ENCODE measurements at regions not wholly inside any gene's neighbourhood (a gene's known extent, or its start where the extent isn't known, plus 50 kb on each side); places are given as distances from the start of the nearest gene placed in this dataset.
"Not testable (repeated sequence)": the region's sequence is repeated elsewhere in the genome, so short reads cannot be mapped to it uniquely, and the experiment has no call there.

DNA sequence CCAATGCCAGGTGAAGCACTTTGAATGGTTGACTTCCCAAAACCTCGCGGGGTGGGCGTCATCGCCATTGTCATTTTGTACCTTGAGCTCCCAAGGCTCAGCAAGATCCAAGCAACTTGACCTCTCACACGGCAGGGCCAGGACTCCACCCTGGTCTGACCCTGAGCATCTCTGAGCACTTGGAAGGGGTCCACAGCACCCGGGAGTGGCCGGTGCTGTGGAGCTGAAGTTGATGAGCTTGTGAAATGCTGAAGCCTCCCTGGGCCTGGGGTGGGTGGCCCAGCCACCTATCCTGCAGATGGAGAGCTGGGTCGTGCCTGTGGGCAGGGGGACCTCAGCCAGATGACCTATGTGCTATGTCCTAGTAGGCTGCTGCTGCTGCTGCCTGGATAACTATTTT, 283.3 kb upstream of the FOXF1 start:
- peaks cover 0 to 5% (median 0%) of the 10 kb centered on the region in 11 experiments; a peak in 4 of 22 replicates for H3K27me3 ChIP-seq
- no peak overlapping the region for H3K27ac ChIP-seq
- H4K20me1 ChIP-seq, result no peaks in the 10 kb centered on the region; a peak in 1 of 22 replicates
- no peaks in the 10 kb centered on the region for H3K36me3 ChIP-seq
- no peaks in the 10 kb centered on the region; a peak in 1 of 22 replicates for H3K9me3 ChIP-seq (replicated peaks in 1 of 11)
- no peak overlapping the region for H3K9ac ChIP-seq
- H3K4me3 ChIP-seq, result no peak overlapping the region
- no peaks in the 10 kb centered on the region for H3K4me1 ChIP-seq
- TF ChIP-seq Cebpa-rat (IDR thresholded peaks at IDR 0.05), result no peak
- H3K4me2 ChIP-seq, result no peak overlapping the region

- no peaks in the 10 kb centered on the region; a peak in 1 of 22 replicates for H4K20me1 ChIP-seq
- H3K4me1 ChIP-seq, result no peaks in the 10 kb centered on the region
- no peak overlapping the region for H3K27ac ChIP-seq
- TF ChIP-seq Cebpa-rat (IDR thresholded peaks at IDR 0.05), result no peak
- peaks cover 0 to 6% (median 0%) of the 10 kb centered on the region in 11 experiments; a peak in 2 of 22 replicates for H3K9me3 ChIP-seq (replicated peaks in 1 of 11)
- no peak overlapping the region for H3K4me3 ChIP-seq
- no peak overlapping the region for H3K9ac ChIP-seq
- peaks cover 0 to 5% (median 0%) of the 10 kb centered on the region in 11 experiments; a peak in 4 of 22 replicates for H3K27me3 ChIP-seq
- no peak overlapping the region for H3K4me2 ChIP-seq
- H3K36me3 ChIP-seq, result no peaks in the 10 kb centered on the region
Measured at GRCh38 chr16:86227801-86228200, 282.5 kb upstream of the FOXF1 start.

DNA sequence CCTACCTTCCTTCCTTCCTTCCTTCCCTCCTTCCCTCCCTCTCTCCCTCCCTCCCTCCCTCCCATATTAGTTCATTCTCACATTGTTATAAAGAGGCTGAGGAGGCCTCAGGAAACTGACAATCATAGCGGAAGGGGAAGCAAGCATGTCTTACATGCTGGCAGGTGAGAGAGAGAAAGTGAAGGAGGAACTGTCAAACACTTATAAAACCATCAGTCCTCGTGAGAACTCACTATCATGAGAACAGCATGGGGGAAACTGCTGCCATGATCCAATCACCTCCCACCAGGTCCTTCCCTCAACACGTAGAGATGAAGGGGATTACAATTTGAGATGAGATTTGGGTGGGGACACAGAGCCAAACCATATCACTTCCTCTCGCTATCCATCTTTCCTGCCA, 281.6 kb upstream of the FOXF1 start:
- Histone ChIP-seq H3K27me3 (peaks cover 0 to 4% (median 0%) of the 10 kb centered on the region in 11 experiments; a peak in 2 of 22 replicates), H3K4me1 (no peaks in the 10 kb centered on the region), H3K27ac (no peak overlapping the region), H3K9ac (no peak overlapping the region), H3K4me2 (no peak overlapping the region), H3K9me3 (replicated peaks in 1 of 11) (peaks cover 0 to 6% (median 0%) of the 10 kb centered on the region in 11 experiments; a peak in 2 of 22 replicates), H3K36me3 (no peaks in the 10 kb centered on the region), H3K4me3 (no peak overlapping the region), H4K20me1 (no peaks in the 10 kb centered on the region; a peak in 1 of 22 replicates)
- no peak for TF ChIP-seq Cebpa-rat (IDR thresholded peaks at IDR 0.05)

GRCh38 chr16:86229283-86229682, 281.0 kb upstream of the FOXF1 start:
- Histone ChIP-seq H3K4me3 (no peak overlapping the region), H3K9ac (no peak overlapping the region), H3K27me3 (0 out of 22 replicates have a peak, but pooled peaks cover 0 to 4% (median 0%) of the 10 kb centered on the region in 11 experiments), H4K20me1 (no peaks in the 10 kb centered on the region), H3K9me3 (replicated peaks in 1 of 11) (peaks cover 0 to 6% (median 0%) of the 10 kb centered on the region in 11 experiments; a peak in 2 of 22 replicates), H3K27ac (no peak overlapping the region), H3K4me1 (no peaks in the 10 kb centered on the region), H3K4me2 (no peak overlapping the region), H3K36me3 (no peaks in the 10 kb centered on the region)
- TF ChIP-seq Cebpa-rat (IDR thresholded peaks at IDR 0.05), result no peak

- H3K36me3 ChIP-seq, result no peaks in the 10 kb centered on the region
- 0 out of 22 replicates have a peak, but pooled peaks cover 0 to 4% (median 0%) of the 10 kb centered on the region in 11 experiments for H3K27me3 ChIP-seq
- H3K4me2 ChIP-seq, result no peak overlapping the region
- no peak overlapping the region for H3K9ac ChIP-seq
- peaks cover 0 to 6% (median 0%) of the 10 kb centered on the region in 11 experiments; a peak in 2 of 22 replicates for H3K9me3 ChIP-seq (replicated peaks in 1 of 11)
- no peak overlapping the region for H3K4me3 ChIP-seq
- TF ChIP-seq Cebpa-rat (IDR thresholded peaks at IDR 0.05), result no peak
- no peaks in the 10 kb centered on the region for H3K4me1 ChIP-seq
- H3K27ac ChIP-seq, result no peak overlapping the region
- no peaks in the 10 kb centered on the region for H4K20me1 ChIP-seq
Measured at GRCh38 chr16:86229866-86230656, 280.3 kb upstream of the FOXF1 start.

DNA sequence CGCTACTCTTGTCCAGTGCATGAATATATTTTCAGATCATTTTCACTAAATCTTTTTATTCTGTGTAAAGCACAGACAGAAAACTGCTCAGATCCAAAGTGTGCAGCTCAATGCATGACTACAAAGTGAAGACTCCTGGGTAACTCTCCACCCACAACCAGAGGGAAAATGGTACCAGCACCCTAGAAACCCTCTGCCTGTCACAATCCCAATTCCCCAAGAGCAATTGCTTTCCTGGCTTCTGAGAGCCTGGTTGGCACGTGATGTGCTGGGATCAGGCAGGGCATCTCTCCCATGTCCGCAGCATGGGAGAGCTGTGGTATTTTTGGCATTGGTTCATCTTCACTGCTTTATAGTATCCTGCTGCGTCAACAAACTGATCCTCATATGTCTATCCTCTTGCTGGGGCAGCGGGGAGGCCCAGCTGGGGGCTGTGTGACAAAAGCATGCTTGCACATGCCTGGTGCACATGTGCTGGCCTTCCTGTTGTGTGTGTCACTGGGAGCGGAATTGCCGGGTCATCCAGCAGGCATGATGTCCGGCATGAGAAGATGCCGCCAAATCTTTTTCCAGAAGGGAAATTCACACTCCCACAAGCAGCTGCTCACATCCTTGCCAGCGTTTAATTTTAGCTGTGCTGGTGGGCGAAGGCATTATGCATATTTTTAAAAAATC, 278.9 kb upstream of the FOXF1 start:
- Histone ChIP-seq H3K27me3 (0 out of 22 replicates have a peak, but pooled peaks cover 0 to 4% (median 0%) of the 10 kb centered on the region in 11 experiments), H3K9me3 (replicated peaks in 1 of 11) (peaks cover 0 to 6% (median 0%) of the 10 kb centered on the region in 11 experiments; a peak in 2 of 22 replicates), H4K20me1 (no peaks in the 10 kb centered on the region), H3K4me1 (no peaks in the 10 kb centered on the region), H3K4me2 (no peak overlapping the region), H3K4me3 (no peak overlapping the region), H3K27ac (no peak overlapping the region), H3K36me3 (no peaks in the 10 kb centered on the region), H3K9ac (no peak overlapping the region)
- no peak for TF ChIP-seq Cebpa-rat (IDR thresholded peaks at IDR 0.05)

DNA sequence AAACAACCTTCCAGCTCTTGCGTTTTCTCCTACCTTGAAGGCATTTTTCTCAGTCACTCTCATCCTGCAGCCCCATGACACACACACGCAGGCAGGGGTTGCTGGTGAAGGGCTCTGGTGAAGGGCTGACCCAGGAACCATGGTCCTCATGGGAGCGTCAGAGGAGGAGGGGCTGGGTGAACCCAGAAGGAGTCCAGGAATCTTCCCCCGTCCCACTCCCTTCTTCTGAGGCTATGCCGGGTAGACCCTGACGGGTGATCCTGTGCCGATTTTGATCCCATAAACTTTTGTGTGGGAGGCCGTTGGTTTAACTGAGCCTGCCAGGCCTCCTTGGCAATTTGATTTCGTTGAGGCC, 278.4 kb upstream of the FOXF1 start:
- H4K20me1 ChIP-seq, result no peaks in the 10 kb centered on the region
- H3K9me3 ChIP-seq (replicated peaks in 1 of 11), result peaks cover 0 to 6% (median 0%) of the 10 kb centered on the region in 11 experiments; a peak in 2 of 22 replicates
- TF ChIP-seq Cebpa-rat (IDR thresholded peaks at IDR 0.05), result no peak
- no peaks in the 10 kb centered on the region for H3K36me3 ChIP-seq
- H3K4me2 ChIP-seq, result no peak overlapping the region
- H3K27ac ChIP-seq, result no peak overlapping the region
- 0 out of 22 replicates have a peak, but pooled peaks cover 0 to 4% (median 0%) of the 10 kb centered on the region in 11 experiments for H3K27me3 ChIP-seq
- H3K4me3 ChIP-seq, result no peak overlapping the region
- H3K9ac ChIP-seq, result no peak overlapping the region
- no peaks in the 10 kb centered on the region for H3K4me1 ChIP-seq

DNA sequence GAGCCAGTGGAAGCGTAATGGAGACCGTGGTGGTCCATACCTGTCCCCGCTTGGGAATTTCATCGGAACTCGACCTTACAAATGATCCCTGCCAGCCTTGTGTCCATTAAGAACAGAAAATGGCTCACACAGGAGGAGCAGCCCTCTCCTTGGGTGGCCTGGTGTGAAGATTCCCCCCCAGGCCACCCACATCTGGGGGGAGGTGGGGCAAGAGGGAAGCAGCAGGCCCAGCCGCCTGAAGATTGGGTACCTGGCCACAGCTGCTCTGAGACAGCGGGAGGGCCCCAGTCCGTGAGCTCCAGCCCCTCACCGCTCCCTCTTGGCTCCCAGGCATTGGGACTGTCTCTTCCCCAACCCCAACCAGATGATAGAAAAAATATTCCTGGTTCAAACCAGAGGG, 277.8 kb upstream of the FOXF1 start:
- Histone ChIP-seq H3K4me2 (no peak overlapping the region), H3K27me3 (0 out of 22 replicates have a peak, but pooled peaks cover 0 to under 1% (median 0%) of the 10 kb centered on the region in 11 experiments), H3K36me3 (no peaks in the 10 kb centered on the region), H3K9ac (no peak overlapping the region), H3K4me3 (no peak overlapping the region), H3K4me1 (no peaks in the 10 kb centered on the region), H3K27ac (no peak overlapping the region), H4K20me1 (no peaks in the 10 kb centered on the region), H3K9me3 (replicated peaks in 1 of 11) (peaks cover 0 to 6% (median 0%) of the 10 kb centered on the region in 11 experiments; a peak in 2 of 22 replicates)
- no peak for TF ChIP-seq Cebpa-rat (IDR thresholded peaks at IDR 0.05)

GRCh38 chr16:86233506-86233905, 276.8 kb upstream of the FOXF1 start:
- H3K9ac ChIP-seq; H3K27ac ChIP-seq; H3K36me3 ChIP-seq; H3K4me3 ChIP-seq; H3K9me3 ChIP-seq (replicated peaks in 1 of 11); H3K4me1 ChIP-seq; H4K20me1 ChIP-seq; H3K27me3 ChIP-seq; H3K4me2 ChIP-seq: not testable (repeated sequence)

Data from BLaER1 treated with 17β-estradiol and CSF1 and Interleukin-3, amounts not matched to agents 10 nM and 100 nM (cell line).